Mesothelial cell of epicardium (in vitro differentiated cells): ENCODE measurements at regions not wholly inside any gene's neighbourhood (a gene's known extent, or its start where the extent isn't known, plus 50 kb on each side); places are given as distances from the start of the nearest gene placed in this dataset.
"Not testable (repeated sequence)": the region's sequence is repeated elsewhere in the genome, so short reads cannot be mapped to it uniquely, and the experiment has no call there.

Source experiments
- DNase-seq, 2 experiments: peaks; one replicate each; pipeline ENCODE4 v3.0.0; 2021; ENCODE audit warnings: low spot score in 2 of 2; ENCODE audit not compliant: unreplicated experiment in 2 of 2
- H3K27ac Mint-ChIP-seq: 2 replicates; pipeline ENCODE4 v1.8.0; 2021; ENCODE audit warnings: mixed read lengths
- H3K27me3 Mint-ChIP-seq: 2 replicates; pipeline ENCODE4 v1.8.0; 2021; ENCODE audit warnings: low read depth, mixed read lengths
- H3K36me3 Mint-ChIP-seq: 2 replicates; pipeline ENCODE4 v1.8.0; 2021; ENCODE audit warnings: mixed read lengths
- H3K4me1 Mint-ChIP-seq: 2 replicates; pipeline ENCODE4 v1.8.0; 2021; ENCODE audit warnings: mixed read lengths
- H3K4me3 Mint-ChIP-seq: 2 replicates; pipeline ENCODE4 v1.8.0; 2021; ENCODE audit warnings: mild to moderate bottlenecking, moderate library complexity, mixed read lengths
- H3K9me3 Mint-ChIP-seq: 2 replicates; pipeline ENCODE4 v1.8.0; 2021; ENCODE audit warnings: mixed read lengths
- CTCF ChIP-seq: fragments of 200-600 bp; sonication (generic); IDR thresholded peaks from one replicate; pipeline ENCODE4 v1.5.0; 2021; ENCODE audit warnings: antibody characterized with exemption; ENCODE audit not compliant: unreplicated experiment

- Mint-ChIP-seq H3K9me3 (peaks cover 10% of the 10 kb centered on the region), H3K27ac (no peak overlapping the region), H3K27me3 (peaks cover 43% of the 10 kb centered on the region), H3K36me3 (no peaks in the 10 kb centered on the region), H3K4me3 (no peak overlapping the region), H3K4me1 (no peaks in the 10 kb centered on the region)
- DNase-seq, result no peak
- no peak for TF ChIP-seq CTCF
Observed at GRCh38 chr21:38637161-38637560, 138.9 kb upstream of the ERG start.

- TF ChIP-seq CTCF, result no peak
- Mint-ChIP-seq H3K9me3 (peaks cover 10% of the 10 kb centered on the region), H3K27me3 (peaks cover 64% of the 10 kb centered on the region), H3K27ac (no peak overlapping the region), H3K4me1 (no peaks in the 10 kb centered on the region), H3K4me3 (no peak overlapping the region), H3K36me3 (no peaks in the 10 kb centered on the region)
- no peak for DNase-seq
Observed at GRCh38 chr21:38639571-38640354, 141.5 kb upstream of the ERG start.

GRCh38 chr21:38640355-38640742, 142.1 kb upstream of the ERG start:
- H3K4me1 Mint-ChIP-seq, H3K4me3 Mint-ChIP-seq, H3K27ac Mint-ChIP-seq, DNase-seq, H3K9me3 Mint-ChIP-seq, H3K36me3 Mint-ChIP-seq: not testable (repeated sequence)
- H3K27me3 Mint-ChIP-seq, result peaks cover 67% of the 10 kb centered on the region

GRCh38 chr21:38643404-38644023, 145.2 kb upstream of the ERG start:
- Mint-ChIP-seq H3K36me3 (no peaks in the 10 kb centered on the region), H3K4me1 (no peaks in the 10 kb centered on the region), H3K27me3 (peaks cover 75% of the 10 kb centered on the region), H3K4me3 (no peak overlapping the region), H3K9me3 (peaks cover 10% of the 10 kb centered on the region), H3K27ac (no peak overlapping the region)
- no peak for TF ChIP-seq CTCF
- no peak for DNase-seq

GRCh38 chr21:38645282-38645681, 147.0 kb upstream of the ERG start:
- H3K9me3 Mint-ChIP-seq, result peaks cover 4% of the 10 kb centered on the region
- H3K36me3 Mint-ChIP-seq, result no peaks in the 10 kb centered on the region
- TF ChIP-seq CTCF, result no peak
- no peak overlapping the region for H3K4me3 Mint-ChIP-seq
- no peak overlapping the region for H3K27ac Mint-ChIP-seq
- peaks cover 74% of the 10 kb centered on the region for H3K27me3 Mint-ChIP-seq
- DNase-seq, result no peak
- no peaks in the 10 kb centered on the region for H3K4me1 Mint-ChIP-seq

GRCh38 chr21:38646213-38646837, 148.0 kb upstream of the ERG start:
- H3K36me3 Mint-ChIP-seq, result no peaks in the 10 kb centered on the region
- peaks cover 71% of the 10 kb centered on the region for H3K27me3 Mint-ChIP-seq
- no peak for DNase-seq
- H3K9me3 Mint-ChIP-seq, result no peaks in the 10 kb centered on the region
- H3K4me3 Mint-ChIP-seq, result no peak overlapping the region
- TF ChIP-seq CTCF, result no peak
- no peak overlapping the region for H3K27ac Mint-ChIP-seq
- H3K4me1 Mint-ChIP-seq, result no peaks in the 10 kb centered on the region
